GM21529 (cell line): ENCODE measurements at regions not wholly inside any gene's neighbourhood (a gene's known extent, or its start where the extent isn't known, plus 50 kb on each side); places are given as distances from the start of the nearest gene placed in this dataset.

ENCODE experiments used
- ATAC-seq: cut with Tn5 transposase; IDR thresholded peaks from one replicate; pipeline ENCODE4 v1.9.1; 2021; ENCODE audit not compliant: unreplicated experiment

- no peak for ATAC-seq
These were observed 184.3 kb upstream of the PPP2R3A start for GRCh38 chr3:135781026-135781815.

- ATAC-seq: peak; percentile 75
These were observed 181.0 kb upstream of the PPP2R3A start for GRCh38 chr3:135784557-135784956.

DNA sequence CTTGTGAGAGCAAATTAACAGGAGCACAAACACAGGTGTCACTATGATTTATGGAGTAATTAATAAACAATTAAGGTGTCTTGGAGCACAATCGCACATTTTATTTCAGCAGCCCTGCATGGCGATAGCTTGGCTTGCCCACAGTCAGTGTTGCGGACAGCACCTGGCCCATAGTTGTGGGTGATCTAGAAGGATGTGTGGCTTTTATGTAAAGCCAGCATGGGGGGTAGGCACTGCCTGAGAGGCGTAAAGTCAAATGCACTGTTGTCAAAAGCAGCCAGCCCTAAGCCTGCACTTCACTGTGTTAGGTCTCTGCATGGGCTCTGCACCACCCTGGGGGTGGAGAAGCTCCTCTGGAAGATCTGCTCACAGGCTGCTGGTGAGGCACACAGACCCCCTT lies 177.4 kb upstream of the PPP2R3A start:
- no peak for ATAC-seq

GRCh38 chr3:135788978-135789377 lies 176.6 kb upstream of the PPP2R3A start:
- ATAC-seq: no peak

DNA sequence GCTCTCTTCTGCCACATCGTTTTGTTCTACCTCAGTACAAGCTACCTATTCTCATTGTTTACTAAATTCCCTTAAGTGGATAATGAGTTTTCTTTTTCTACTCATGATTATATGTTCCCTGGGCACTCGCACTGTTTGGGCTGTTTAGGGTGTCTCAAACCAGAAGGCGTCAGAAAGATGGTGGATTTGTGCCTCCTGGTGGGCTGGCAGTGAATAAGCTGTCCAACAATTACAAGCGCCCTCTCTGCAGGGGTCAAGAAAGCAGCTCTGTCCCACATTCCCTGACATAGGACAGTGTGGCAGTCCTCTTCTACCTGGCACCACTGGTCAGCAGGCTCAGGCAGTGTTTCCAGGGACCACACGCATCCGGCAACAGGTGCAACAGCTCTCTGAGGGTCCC lies 173.4 kb upstream of the PPP2R3A start:
- ATAC-seq: no peak

DNA sequence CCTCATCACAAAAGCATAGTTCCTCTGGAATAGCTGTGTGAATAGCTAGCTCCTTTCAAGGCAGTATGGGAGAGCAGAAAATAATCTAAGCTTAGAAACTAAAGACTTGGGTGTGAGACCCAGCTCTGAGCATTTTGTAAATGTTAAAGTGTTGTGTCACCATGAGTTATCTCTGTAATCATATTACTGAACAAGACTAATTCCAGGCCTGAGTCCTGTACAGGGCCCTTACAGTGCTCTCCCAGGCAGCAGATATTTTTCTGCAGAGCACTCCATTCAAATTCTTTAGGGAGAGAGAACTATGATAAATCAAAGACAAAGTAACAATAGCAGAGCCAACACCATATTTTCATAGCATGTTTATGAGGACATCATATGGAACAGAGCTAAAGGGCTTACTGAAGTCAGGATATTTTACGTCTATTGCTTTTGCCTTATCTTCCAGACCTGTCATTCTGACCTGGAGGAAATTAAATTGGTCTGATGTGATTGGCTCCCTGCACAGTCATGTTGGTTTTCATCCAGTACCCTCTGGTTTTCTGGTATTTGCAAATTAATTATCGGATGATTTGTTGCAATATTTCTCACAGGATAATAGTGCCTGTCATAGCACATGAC lies 172.6 kb upstream of the PPP2R3A start:
- ATAC-seq: no peak

GRCh38 chr3:135800071-135800549 lies 165.4 kb upstream of the PPP2R3A start:
- no peak for ATAC-seq

- no peak for ATAC-seq
These were observed 164.5 kb upstream of the PPP2R3A start for GRCh38 chr3:135801018-135801417.

DNA sequence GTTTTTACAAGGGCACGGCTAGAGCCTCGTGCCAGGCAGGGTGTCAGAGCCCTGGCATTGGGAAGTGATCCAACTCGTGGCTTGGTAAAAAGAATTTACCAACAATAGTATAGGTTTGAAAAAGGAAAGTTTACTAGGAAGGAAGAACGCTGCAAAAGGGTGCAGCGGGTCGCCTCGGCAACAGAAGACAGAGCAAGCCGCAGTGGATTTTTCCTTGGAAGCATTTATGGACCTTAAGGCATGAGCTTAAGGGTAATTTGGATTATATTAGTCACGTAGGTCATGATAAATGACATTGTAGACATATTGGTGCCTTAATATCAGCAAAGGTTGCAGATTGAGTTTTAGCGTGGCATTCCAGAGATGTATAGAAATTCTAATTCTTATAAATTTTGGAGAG lies 163.4 kb upstream of the PPP2R3A start:
- ATAC-seq: no peak

GRCh38 chr3:135803028-135803692 lies 162.4 kb upstream of the PPP2R3A start:
- no peak for ATAC-seq

GRCh38 chr3:135805752-135806151 lies 159.8 kb upstream of the PPP2R3A start:
- ATAC-seq: no peak

DNA sequence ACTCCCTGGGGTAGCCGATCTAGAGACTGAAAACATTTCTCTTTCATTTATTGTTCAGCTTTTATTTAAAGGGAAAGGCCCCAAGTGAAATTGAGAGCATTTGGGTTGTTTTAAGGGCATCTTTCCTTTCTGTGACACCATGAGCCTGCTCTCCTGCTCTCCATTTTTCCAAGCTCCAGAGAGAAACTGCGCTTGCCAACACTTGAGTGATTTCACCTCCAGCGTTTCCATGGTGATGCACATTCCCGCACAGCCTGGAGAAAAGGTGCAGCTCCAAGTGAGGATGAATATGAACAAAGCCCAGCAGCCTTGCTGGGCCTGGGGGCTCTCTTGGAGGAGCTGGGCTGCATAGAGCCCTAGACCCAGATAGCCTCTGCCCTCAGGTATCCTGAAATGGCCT lies 159.2 kb upstream of the PPP2R3A start:
- no peak for ATAC-seq

GRCh38 chr3:135807879-135808278 lies 157.6 kb upstream of the PPP2R3A start:
- no peak for ATAC-seq

- no peak for ATAC-seq
These were observed 156.4 kb upstream of the PPP2R3A start for GRCh38 chr3:135809021-135809634.

- no peak for ATAC-seq
These were observed 153.9 kb upstream of the PPP2R3A start for GRCh38 chr3:135811651-135812050.

- ATAC-seq: no peak
These were observed 153.5 kb upstream of the PPP2R3A start for GRCh38 chr3:135812057-135812456.

GRCh38 chr3:135834465-135834864 lies 131.1 kb upstream of the PPP2R3A start:
- no peak for ATAC-seq

- no peak for ATAC-seq
These were observed 127.4 kb upstream of the PPP2R3A start for GRCh38 chr3:135837977-135838631.

DNA sequence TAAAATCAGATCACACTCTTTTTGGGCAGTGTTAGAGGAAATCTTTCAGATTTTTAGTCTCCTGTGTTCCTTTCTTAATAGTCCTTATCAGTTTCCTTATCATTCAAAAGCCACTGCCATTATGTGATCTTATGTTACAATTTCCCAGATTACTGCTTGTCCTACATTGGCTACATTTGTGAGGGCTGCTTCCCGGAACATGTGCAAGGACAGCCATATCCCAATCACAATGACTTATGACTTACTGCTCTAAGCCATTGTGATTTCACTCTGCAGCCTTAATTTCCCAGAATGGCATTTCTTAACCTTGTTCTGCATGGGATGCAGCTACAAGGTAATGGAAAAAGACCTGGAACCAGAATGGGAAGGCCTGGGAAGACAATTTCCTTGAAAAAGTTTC lies 125.1 kb upstream of the PPP2R3A start:
- ATAC-seq: no peak

- no peak for ATAC-seq
These were observed 121.1 kb upstream of the PPP2R3A start for GRCh38 chr3:135844386-135844785.

DNA sequence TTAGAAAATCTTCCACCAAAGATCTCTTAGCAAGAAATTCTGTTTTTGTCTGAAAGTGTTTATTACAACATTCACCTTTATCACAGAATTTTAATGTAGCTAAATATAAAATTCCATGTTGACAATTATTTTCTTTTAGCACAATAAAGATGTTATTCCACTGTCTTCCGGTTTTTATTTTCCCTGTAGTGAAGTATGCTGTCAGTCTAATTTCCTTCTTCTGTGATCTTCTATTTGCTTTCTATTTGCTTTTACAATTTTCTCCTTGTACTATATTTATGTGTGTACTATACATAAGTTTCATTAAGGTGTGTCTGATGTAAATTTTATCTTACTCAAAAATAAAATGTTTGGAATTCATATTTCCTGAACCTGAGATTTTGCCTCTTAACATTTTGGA lies 117.5 kb upstream of the PPP2R3A start:
- no peak for ATAC-seq
